Neural progenitor cell (in vitro differentiated cells): ENCODE measurements at regions not wholly inside any gene's neighbourhood (a gene's known extent, or its start where the extent isn't known, plus 50 kb on each side); places are given as distances from the start of the nearest gene placed in this dataset.

Source experiments
- DNase-seq: peaks from one replicate; pipeline ENCODE4 v3.0.0-alpha.2; 2016; ENCODE audit warnings: low spot score
- H2AFZ ChIP-seq: fragments of 200-600 bp; sonication (generic); replicated peaks from 2 replicates; pipeline ENCODE4 v1.6.1; 2016; ENCODE audit warnings: antibody characterized with exemption
- H3F3A ChIP-seq: fragments of 200-600 bp; sonication (generic); 2 replicates; pipeline ENCODE4 v1.6.1; 2016; ENCODE audit warnings: antibody characterized with exemption, low read depth
- H3K27ac ChIP-seq: fragments of 200-600 bp; sonication (generic); 2 replicates; pipeline ENCODE4 v1.5.1; 2016; ENCODE audit warnings: mild to moderate bottlenecking
- H3K27me3 ChIP-seq: fragments of 200-600 bp; sonication (generic); 2 replicates; pipeline ENCODE4 v1.6.1; 2016; ENCODE audit warnings: mild to moderate bottlenecking, moderate library complexity
- H3K36me3 ChIP-seq: fragments of 200-600 bp; sonication (generic); 2 replicates; pipeline ENCODE4 v1.5.1; 2016
- H3K4me1 ChIP-seq: fragments of 200-600 bp; sonication (generic); 2 replicates; pipeline ENCODE4 v1.6.1; 2016; ENCODE audit warnings: mixed run types
- H3K4me2 ChIP-seq: fragments of 200-600 bp; sonication (generic); 2 replicates; pipeline ENCODE4 v1.6.1; 2016
- H3K4me3 ChIP-seq: fragments of 200-600 bp; sonication (generic); 2 replicates; pipeline ENCODE4 v1.5.1; 2016
- H3K79me2 ChIP-seq: fragments of 200-600 bp; sonication (generic); 2 replicates; pipeline ENCODE4 v1.6.1; 2016; ENCODE audit warnings: low read depth
- H3K9ac ChIP-seq: fragments of 200-600 bp; sonication (generic); 2 replicates; pipeline ENCODE4 v1.6.1; 2016
- H3K9me3 ChIP-seq: fragments of 200-600 bp; sonication (generic); 2 replicates; pipeline ENCODE4 v1.5.1; 2016; ENCODE audit warnings: low read depth
- H4K20me1 ChIP-seq: fragments of 200-600 bp; sonication (generic); 2 replicates; pipeline ENCODE4 v1.6.1; 2016; ENCODE audit warnings: low read depth
- H3K27ac Mint-ChIP-seq: 3 replicates; pipeline ENCODE4 v1.8.0; 2021; ENCODE audit warnings: mixed read lengths
- H3K27me3 Mint-ChIP-seq: 2 replicates; pipeline ENCODE4 v1.8.0; 2022; ENCODE audit warnings: low read depth, mild to moderate bottlenecking, inconsistent platforms, moderate library complexity, mixed read lengths; ENCODE audit not compliant: insufficient read depth
- H3K36me3 Mint-ChIP-seq: 3 replicates; pipeline ENCODE4 v1.8.0; 2021; ENCODE audit warnings: mixed read lengths
- H3K4me1 Mint-ChIP-seq: 3 replicates; pipeline ENCODE4 v1.8.0; 2021; ENCODE audit warnings: mixed read lengths
- H3K4me3 Mint-ChIP-seq: 3 replicates; pipeline ENCODE4 v1.8.0; 2021; ENCODE audit warnings: mild to moderate bottlenecking, moderate library complexity, mixed read lengths
- H3K9me3 Mint-ChIP-seq: 3 replicates; pipeline ENCODE4 v1.8.0; 2020; ENCODE audit warnings: mixed read lengths
- EZH2 ChIP-seq: fragments of 200-600 bp; sonication (generic); IDR thresholded peaks from 2 replicates; pipeline ENCODE4 v1.6.1; 2017; ENCODE audit warnings: antibody characterized with exemption, mild to moderate bottlenecking, moderate library complexity
- EZH2phosphoT487 ChIP-seq: fragments of 200-600 bp; sonication (generic); IDR thresholded peaks from 2 replicates; pipeline ENCODE4 v1.6.1; 2017; ENCODE audit warnings: antibody characterized with exemption
- TF ChIP-seq, protein P1 (sequence below): fragments of 200-600 bp; sonication (generic); IDR thresholded peaks from 2 replicates; pipeline ENCODE4 v1.5.1; 2017; ENCODE audit warnings: antibody characterized with exemption, mild to moderate bottlenecking

DNA sequence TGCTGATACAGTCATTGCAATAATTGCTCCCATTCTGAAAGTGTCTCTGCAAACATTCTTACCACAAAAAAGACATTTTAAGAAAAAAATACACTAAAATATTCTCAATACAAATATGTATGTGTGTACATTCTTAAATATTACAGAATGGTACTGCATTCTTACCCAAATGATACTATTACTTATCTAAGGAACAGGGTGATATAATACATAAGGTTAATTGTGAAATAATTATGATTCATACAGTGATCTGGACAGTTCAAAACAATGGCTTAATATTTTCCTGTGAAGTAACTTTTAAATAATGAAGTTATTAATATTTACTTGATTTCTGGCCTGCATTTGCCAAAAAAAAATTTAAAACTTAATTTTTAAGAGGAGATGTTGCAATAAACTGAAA is 694.6 kb downstream of the TUSC7 start:
- H3K9ac ChIP-seq: no peak overlapping the region
- H3K4me1 ChIP-seq: peaks cover 48% of the 10 kb centered on the region
- no peak for DNase-seq
- Mint-ChIP-seq H3K27me3 (no peaks in the 10 kb centered on the region), H3K4me1 (peaks cover 27% of the 10 kb centered on the region), H3K9me3 (peaks cover under 1% of the 10 kb centered on the region), H3K4me3 (no peak overlapping the region), H3K36me3 (no peaks in the 10 kb centered on the region), H3K27ac (no peak overlapping the region)
- TF ChIP-seq EZH2 (no peak), EZH2phosphoT487 (no peak)
- TF ChIP-seq, protein P1, sequence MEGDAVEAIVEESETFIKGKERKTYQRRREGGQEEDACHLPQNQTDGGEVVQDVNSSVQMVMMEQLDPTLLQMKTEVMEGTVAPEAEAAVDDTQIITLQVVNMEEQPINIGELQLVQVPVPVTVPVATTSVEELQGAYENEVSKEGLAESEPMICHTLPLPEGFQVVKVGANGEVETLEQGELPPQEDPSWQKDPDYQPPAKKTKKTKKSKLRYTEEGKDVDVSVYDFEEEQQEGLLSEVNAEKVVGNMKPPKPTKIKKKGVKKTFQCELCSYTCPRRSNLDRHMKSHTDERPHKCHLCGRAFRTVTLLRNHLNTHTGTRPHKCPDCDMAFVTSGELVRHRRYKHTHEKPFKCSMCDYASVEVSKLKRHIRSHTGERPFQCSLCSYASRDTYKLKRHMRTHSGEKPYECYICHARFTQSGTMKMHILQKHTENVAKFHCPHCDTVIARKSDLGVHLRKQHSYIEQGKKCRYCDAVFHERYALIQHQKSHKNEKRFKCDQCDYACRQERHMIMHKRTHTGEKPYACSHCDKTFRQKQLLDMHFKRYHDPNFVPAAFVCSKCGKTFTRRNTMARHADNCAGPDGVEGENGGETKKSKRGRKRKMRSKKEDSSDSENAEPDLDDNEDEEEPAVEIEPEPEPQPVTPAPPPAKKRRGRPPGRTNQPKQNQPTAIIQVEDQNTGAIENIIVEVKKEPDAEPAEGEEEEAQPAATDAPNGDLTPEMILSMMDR: no peak
- H3K79me2 ChIP-seq: no peaks in the 10 kb centered on the region
- no peak overlapping the region for H3K27ac ChIP-seq
- H3K4me2 ChIP-seq: no peak overlapping the region
- H3K4me3 ChIP-seq: no peak overlapping the region
- no peaks in the 10 kb centered on the region for H3K36me3 ChIP-seq
- no peak overlapping the region for H2AFZ ChIP-seq
- H3K9me3 ChIP-seq: no peaks in the 10 kb centered on the region
- H3K27me3 ChIP-seq: no peaks in the 10 kb centered on the region
- H3F3A ChIP-seq: peaks cover 25% of the 10 kb centered on the region
- no peaks in the 10 kb centered on the region for H4K20me1 ChIP-seq

DNA sequence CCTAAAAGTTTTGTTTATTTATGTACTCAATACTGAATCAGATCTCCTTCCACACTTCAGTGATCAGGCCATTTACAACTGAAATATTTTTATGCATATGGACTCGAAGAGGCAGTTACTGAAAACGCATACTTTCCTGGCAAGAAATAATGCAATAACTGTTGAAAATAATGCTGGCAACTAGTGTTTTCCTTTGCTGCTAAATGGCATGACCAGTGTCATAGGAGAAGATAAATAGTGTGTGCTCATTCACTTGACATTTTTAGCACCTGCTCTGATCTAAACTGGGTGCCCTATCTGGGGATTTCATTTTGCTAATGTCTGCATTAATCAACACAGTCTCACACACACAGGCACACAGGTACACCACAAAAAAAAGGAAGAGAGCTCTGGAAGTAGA is 695.2 kb downstream of the TUSC7 start:
- no peak overlapping the region for H3K27ac Mint-ChIP-seq
- H3K4me1 ChIP-seq: peaks cover 46% of the 10 kb centered on the region
- no peak for TF ChIP-seq EZH2phosphoT487
- TF ChIP-seq, protein P1: no peak
- no peaks in the 10 kb centered on the region for H3K9me3 ChIP-seq
- no peak overlapping the region for H3K4me3 ChIP-seq
- no peak for DNase-seq
- H3K36me3 ChIP-seq: no peaks in the 10 kb centered on the region
- H3K4me2 ChIP-seq: no peak overlapping the region
- H3K27ac ChIP-seq: no peak overlapping the region
- H3K9ac ChIP-seq: no peak overlapping the region
- no peaks in the 10 kb centered on the region for H3K27me3 Mint-ChIP-seq
- H3K79me2 ChIP-seq: no peaks in the 10 kb centered on the region
- H3K36me3 Mint-ChIP-seq: no peaks in the 10 kb centered on the region
- H3F3A ChIP-seq: peaks cover 22% of the 10 kb centered on the region
- peaks cover 2% of the 10 kb centered on the region for H3K9me3 Mint-ChIP-seq
- H4K20me1 ChIP-seq: no peaks in the 10 kb centered on the region
- peaks cover 21% of the 10 kb centered on the region for H3K4me1 Mint-ChIP-seq
- H2AFZ ChIP-seq: no peak overlapping the region
- no peaks in the 10 kb centered on the region for H3K27me3 ChIP-seq
- no peak overlapping the region for H3K4me3 Mint-ChIP-seq

DNA sequence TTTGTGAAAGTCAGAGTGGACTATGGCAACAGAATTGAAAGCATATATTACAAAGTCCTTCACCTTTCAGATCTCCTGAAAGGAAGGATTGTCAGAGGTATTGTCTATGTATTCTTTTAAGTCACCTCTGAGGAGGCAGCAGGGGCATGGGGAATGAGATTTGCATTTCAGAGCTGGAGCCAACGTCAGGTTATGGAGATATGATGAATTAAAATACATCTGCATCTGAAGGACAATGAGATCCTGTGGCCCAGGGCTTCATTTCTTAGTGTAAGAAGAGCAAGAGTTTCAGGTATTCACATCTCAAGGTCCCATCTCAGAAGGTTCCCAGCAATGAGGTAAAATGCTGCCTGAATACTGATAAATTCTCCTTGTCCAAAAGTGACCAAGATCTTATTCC is 695.8 kb downstream of the TUSC7 start:
- Histone ChIP-seq H3K36me3 (no peaks in the 10 kb centered on the region), H3F3A (peaks cover 19% of the 10 kb centered on the region), H3K4me3 (no peak overlapping the region), H3K9me3 (no peaks in the 10 kb centered on the region), H2AFZ (no peak overlapping the region), H3K27ac (no peak overlapping the region), H3K4me1 (peaks cover 46% of the 10 kb centered on the region), H3K9ac (no peak overlapping the region), H3K4me2 (no peak overlapping the region), H4K20me1 (no peaks in the 10 kb centered on the region), H3K27me3 (no peaks in the 10 kb centered on the region), H3K79me2 (no peaks in the 10 kb centered on the region)
- no peaks in the 10 kb centered on the region for H3K36me3 Mint-ChIP-seq
- DNase-seq: no peak
- no peak overlapping the region for H3K27ac Mint-ChIP-seq
- TF ChIP-seq EZH2phosphoT487 (no peak), EZH2 (no peak)
- TF ChIP-seq, protein P1: no peak
- H3K4me3 Mint-ChIP-seq: no peak overlapping the region
- peaks cover 2% of the 10 kb centered on the region for H3K9me3 Mint-ChIP-seq
- H3K4me1 Mint-ChIP-seq: peaks cover 15% of the 10 kb centered on the region
- H3K27me3 Mint-ChIP-seq: no peaks in the 10 kb centered on the region

DNA sequence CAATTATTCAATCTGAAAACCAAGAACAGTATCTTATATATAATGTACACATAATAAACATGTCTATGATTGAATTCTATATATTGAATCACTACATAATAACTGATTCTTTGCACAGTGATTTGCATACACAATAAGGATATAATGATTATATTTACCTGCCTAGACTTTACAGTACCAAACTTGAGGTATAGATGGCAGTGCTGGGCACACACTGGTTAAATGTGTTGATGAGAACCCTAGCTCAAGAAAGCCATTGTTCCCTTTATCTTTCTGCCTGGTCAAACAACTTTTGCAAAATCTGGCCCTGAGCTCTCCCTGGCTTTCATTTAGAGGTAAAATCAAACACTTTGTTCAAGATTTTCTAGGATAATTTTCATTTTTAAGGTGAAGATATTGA is 697.7 kb downstream of the TUSC7 start:
- peak overlapping the region; percentile 46 for H2AFZ ChIP-seq
- H4K20me1 ChIP-seq: no peaks in the 10 kb centered on the region
- no peaks in the 10 kb centered on the region for H3K36me3 Mint-ChIP-seq
- no peaks in the 10 kb centered on the region for H3K27me3 ChIP-seq
- TF ChIP-seq EZH2phosphoT487 (no peak), EZH2 (no peak)
- TF ChIP-seq, protein P1: peak; percentile 53
- no peaks in the 10 kb centered on the region for H3K27me3 Mint-ChIP-seq
- no peak overlapping the region for H3K4me2 ChIP-seq
- no peaks in the 10 kb centered on the region for H3K36me3 ChIP-seq
- H3K9me3 Mint-ChIP-seq: peaks cover 2% of the 10 kb centered on the region
- no peak overlapping the region for H3K4me3 ChIP-seq
- no peaks in the 10 kb centered on the region for H3K79me2 ChIP-seq
- DNase-seq: peak; percentile 36
- peaks cover 9% of the 10 kb centered on the region for H3K4me1 Mint-ChIP-seq
- no peaks in the 10 kb centered on the region for H3K9me3 ChIP-seq
- peaks cover 47% of the 10 kb centered on the region for H3K4me1 ChIP-seq
- H3K27ac Mint-ChIP-seq: no peak overlapping the region
- no peak overlapping the region for H3K9ac ChIP-seq
- H3K27ac ChIP-seq: no peak overlapping the region
- H3K4me3 Mint-ChIP-seq: no peak overlapping the region
- H3F3A ChIP-seq: peaks cover 6% of the 10 kb centered on the region
